Trophoblast cell (in vitro differentiated cells and primary cell): ENCODE measurements at regions not wholly inside any gene's neighbourhood (a gene's known extent, or its start where the extent isn't known, plus 50 kb on each side); places are given as distances from the start of the nearest gene placed in this dataset.

ENCODE experiments used
- DNase-seq, 2 donors: peaks; one replicate each; pipeline ENCODE4 v3.0.0-alpha.2; 2016
- H2AFZ ChIP-seq: 2 replicates; pipeline ENCODE4 v1.6.1; 2013; ENCODE audit warnings: low read length, moderate library complexity, mild to moderate bottlenecking; ENCODE audit not compliant: insufficient read depth, poor library complexity
- H2AK5ac ChIP-seq: 2 replicates; pipeline ENCODE4 v1.6.1; 2013; ENCODE audit warnings: mild to moderate bottlenecking, low read length
- H2BK120ac ChIP-seq: 2 replicates; pipeline ENCODE4 v1.6.1; 2013; ENCODE audit warnings: low read length, mild to moderate bottlenecking, moderate library complexity; ENCODE audit not compliant: insufficient read depth, poor library complexity
- H2BK12ac ChIP-seq: 2 replicates; pipeline ENCODE4 v1.6.1; 2013; ENCODE audit warnings: mild to moderate bottlenecking, low read length, moderate library complexity
- H2BK5ac ChIP-seq: 2 replicates; pipeline ENCODE4 v1.6.1; 2013; ENCODE audit warnings: low read length, low read depth, moderate library complexity, mild to moderate bottlenecking; ENCODE audit not compliant: poor library complexity
- H3K14ac ChIP-seq: 2 replicates; pipeline ENCODE4 v1.6.1; 2013; ENCODE audit warnings: mild to moderate bottlenecking, low read length
- H3K18ac ChIP-seq: 2 replicates; pipeline ENCODE4 v1.6.1; 2013; ENCODE audit warnings: mild to moderate bottlenecking, low read length
- H3K23ac ChIP-seq: 2 replicates; pipeline ENCODE4 v1.6.1; 2013; ENCODE audit warnings: low read length
- H3K27ac ChIP-seq: 2 replicates; pipeline ENCODE4 v1.5.1; 2013; ENCODE audit warnings: low read depth, mild to moderate bottlenecking, inconsistent platforms, low read length, moderate library complexity
- H3K27me3 ChIP-seq: 2 replicates; pipeline ENCODE4 v1.6.1; 2013; ENCODE audit warnings: inconsistent platforms, mild to moderate bottlenecking, low read length, moderate library complexity; ENCODE audit not compliant: insufficient read depth
- H3K36me3 ChIP-seq, 2 experiments: 1 replicate in 1 of 2; 2 replicates in 1 of 2; pipeline ENCODE4 v1.6.1; 2013; ENCODE audit warnings: low read length in 2 of 2, mild to moderate bottlenecking in 2 of 2, moderate library complexity in 1 of 2; ENCODE audit not compliant: insufficient read depth in 2 of 2, control insufficient read depth in 1 of 2
- H3K4ac ChIP-seq: 2 replicates; pipeline ENCODE4 v1.6.1; 2013; ENCODE audit warnings: low read depth, mild to moderate bottlenecking, low read length, moderate library complexity
- H3K4me1 ChIP-seq, 2 experiments: 1 replicate in 1 of 2; 2 replicates in 1 of 2; pipeline ENCODE4 v1.6.1; 2013; ENCODE audit warnings: low read length in 2 of 2, mild to moderate bottlenecking in 2 of 2, moderate library complexity in 1 of 2; ENCODE audit not compliant: insufficient read depth in 2 of 2, control insufficient read depth in 1 of 2
- H3K4me2 ChIP-seq: 2 replicates; pipeline ENCODE4 v1.6.1; 2013; ENCODE audit warnings: inconsistent platforms, mild to moderate bottlenecking, low read length, moderate library complexity
- H3K4me3 ChIP-seq: 2 replicates; pipeline ENCODE4 v1.5.1; 2013; ENCODE audit warnings: mild to moderate bottlenecking, low read depth, low read length, inconsistent platforms
- H3K79me1 ChIP-seq: one replicate; pipeline ENCODE4 v1.6.1; 2013; ENCODE audit warnings: low read length
- H3K79me2 ChIP-seq: 2 replicates; pipeline ENCODE4 v1.6.1; 2013; ENCODE audit warnings: low read length, mild to moderate bottlenecking; ENCODE audit not compliant: control insufficient read depth, insufficient read depth, poor library complexity
- H3K9ac ChIP-seq: 2 replicates; pipeline ENCODE4 v1.6.1; 2013; ENCODE audit warnings: mild to moderate bottlenecking, low read length
- H3K9me3 ChIP-seq: 2 replicates; pipeline ENCODE4 v1.6.1; 2013; ENCODE audit warnings: low read depth, mild to moderate bottlenecking, control low read depth, inconsistent platforms, low read length; ENCODE audit not compliant: insufficient read depth
- H4K12ac ChIP-seq: 2 replicates; pipeline ENCODE4 v1.6.1; 2013; ENCODE audit warnings: low read depth, mild to moderate bottlenecking, low read length, moderate library complexity
- H4K8ac ChIP-seq: 2 replicates; pipeline ENCODE4 v1.6.1; 2013; ENCODE audit warnings: low read depth, mild to moderate bottlenecking, low read length, moderate library complexity
- H4K91ac ChIP-seq: one replicate; pipeline ENCODE4 v1.6.1; 2013; ENCODE audit warnings: low read depth, mild to moderate bottlenecking, low read length, moderate library complexity
- WGBS: extraction: QIAGEN DNeasy Blood & Tissue Kit; methylation state at CpG from one replicate; pipeline ENCODE4 v1.1.7; 2013; ENCODE audit warnings: missing lambda C conversion rate; ENCODE audit not compliant: insufficient read length, insufficient coverage; ENCODE audit errors: extremely low coverage; 5-methylcytosine and 5-hydroxymethylcytosine counted together

DNA sequence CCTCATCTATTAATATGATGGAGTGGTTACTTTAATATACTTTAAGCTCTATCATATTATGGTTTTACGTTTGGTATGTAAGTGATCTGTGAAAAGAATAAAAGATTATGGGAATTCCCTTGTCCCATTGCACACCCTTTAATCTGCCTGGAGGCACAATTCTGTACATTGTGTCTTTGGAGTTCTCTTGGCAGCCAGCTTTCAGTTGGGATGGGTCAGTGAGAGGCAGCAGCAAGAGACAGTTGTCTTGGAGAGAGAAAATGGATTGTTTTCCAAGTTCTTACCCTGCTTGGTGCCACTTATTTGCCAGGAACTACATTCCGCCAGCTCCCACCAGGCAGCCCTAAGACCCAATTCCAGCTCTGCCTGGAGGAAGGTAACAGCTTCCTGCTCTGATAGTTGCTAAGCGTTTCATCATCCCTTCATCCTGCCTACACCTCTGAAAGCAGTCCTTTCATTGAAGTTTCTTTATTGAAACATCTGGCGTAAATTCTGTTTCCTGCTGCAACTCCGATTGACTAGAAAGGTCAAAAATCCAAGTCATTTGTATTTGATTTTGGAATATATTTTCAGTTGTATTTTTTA, 365.2 kb downstream of the AKAIN1 start:
- H3K9me3 ChIP-seq: no peaks in the 10 kb centered on the region
- H3K23ac ChIP-seq: no peak overlapping the region
- no peak overlapping the region for H3K9ac ChIP-seq
- no peak overlapping the region for H2BK5ac ChIP-seq
- no peak overlapping the region for H4K8ac ChIP-seq
- H4K12ac ChIP-seq: no peak overlapping the region
- H3K4ac ChIP-seq: no peak overlapping the region
- no peak overlapping the region for H3K14ac ChIP-seq
- H2BK120ac ChIP-seq: no peak overlapping the region
- no peak overlapping the region for H2AK5ac ChIP-seq
- DNase-seq: no peak
- H2BK12ac ChIP-seq: no peak overlapping the region
- no peaks in the 10 kb centered on the region for H3K79me1 ChIP-seq
- H3K27ac ChIP-seq: no peak overlapping the region
- H3K79me2 ChIP-seq: no peaks in the 10 kb centered on the region
- H4K91ac ChIP-seq: no peak overlapping the region
- no CpG with 5 or more reads among the region's 5 CpGs for WGBS
- H3K4me1 ChIP-seq: no peaks in the 10 kb centered on the region
- no peak overlapping the region for H3K4me2 ChIP-seq
- H3K4me3 ChIP-seq: no peak overlapping the region
- no peaks in the 10 kb centered on the region for H3K36me3 ChIP-seq
- no peak overlapping the region for H3K18ac ChIP-seq
- no peak overlapping the region for H2AFZ ChIP-seq
- H3K27me3 ChIP-seq: no peaks in the 10 kb centered on the region

GRCh38 chr18:4831127-4831526, 365.9 kb downstream of the AKAIN1 start:
- WGBS: no CpG with 5 or more reads among the region's 2 CpGs
- H3K9ac ChIP-seq: no peak overlapping the region

GRCh38 chr18:4823091-4823490, 368.0 kb upstream of the DLGAP1 start:
- DNase-seq: no peak
- H2AK5ac ChIP-seq: no peak overlapping the region
- H2BK120ac ChIP-seq: no peak overlapping the region
- no peak overlapping the region for H4K8ac ChIP-seq
- no peaks in the 10 kb centered on the region for H3K4me1 ChIP-seq
- no peak overlapping the region for H2BK12ac ChIP-seq
- H3K27me3 ChIP-seq: no peaks in the 10 kb centered on the region
- H3K4ac ChIP-seq: no peak overlapping the region
- H2AFZ ChIP-seq: no peak overlapping the region
- H3K9ac ChIP-seq: no peak overlapping the region
- H3K9me3 ChIP-seq: no peaks in the 10 kb centered on the region
- no peak overlapping the region for H3K4me3 ChIP-seq
- no peak overlapping the region for H3K4me2 ChIP-seq
- no peak overlapping the region for H3K18ac ChIP-seq
- H4K91ac ChIP-seq: no peak overlapping the region
- no peaks in the 10 kb centered on the region for H3K79me1 ChIP-seq
- H3K79me2 ChIP-seq: no peaks in the 10 kb centered on the region
- H4K12ac ChIP-seq: no peak overlapping the region
- H3K36me3 ChIP-seq: no peaks in the 10 kb centered on the region
- no peak overlapping the region for H3K23ac ChIP-seq
- no peak overlapping the region for H3K14ac ChIP-seq
- no CpG with 5 or more reads among the region's 3 CpGs for WGBS
- no peak overlapping the region for H3K27ac ChIP-seq
- no peak overlapping the region for H2BK5ac ChIP-seq

More at GRCh38 chr18:4831127-4831526, 365.9 kb downstream of the AKAIN1 start:
- H4K8ac ChIP-seq: no peak overlapping the region
- no peak overlapping the region for H2BK120ac ChIP-seq
- H3K14ac ChIP-seq: no peak overlapping the region
- H2AFZ ChIP-seq: no peak overlapping the region
- H3K23ac ChIP-seq: no peak overlapping the region
- H3K79me2 ChIP-seq: no peaks in the 10 kb centered on the region
- H2BK5ac ChIP-seq: no peak overlapping the region
- no peak overlapping the region for H2BK12ac ChIP-seq
- no peak overlapping the region for H3K4me3 ChIP-seq
- H3K4me2 ChIP-seq: no peak overlapping the region
- H3K4ac ChIP-seq: no peak overlapping the region
- H3K9me3 ChIP-seq: no peaks in the 10 kb centered on the region
- no peak overlapping the region for H3K18ac ChIP-seq
- no peaks in the 10 kb centered on the region for H3K36me3 ChIP-seq
- no peak overlapping the region for H3K27ac ChIP-seq
- no peak for DNase-seq
- H3K27me3 ChIP-seq: no peaks in the 10 kb centered on the region
- no peaks in the 10 kb centered on the region for H3K79me1 ChIP-seq
- no peaks in the 10 kb centered on the region for H3K4me1 ChIP-seq
- no peak overlapping the region for H2AK5ac ChIP-seq
- no peak overlapping the region for H4K91ac ChIP-seq
- no peak overlapping the region for H4K12ac ChIP-seq

DNA sequence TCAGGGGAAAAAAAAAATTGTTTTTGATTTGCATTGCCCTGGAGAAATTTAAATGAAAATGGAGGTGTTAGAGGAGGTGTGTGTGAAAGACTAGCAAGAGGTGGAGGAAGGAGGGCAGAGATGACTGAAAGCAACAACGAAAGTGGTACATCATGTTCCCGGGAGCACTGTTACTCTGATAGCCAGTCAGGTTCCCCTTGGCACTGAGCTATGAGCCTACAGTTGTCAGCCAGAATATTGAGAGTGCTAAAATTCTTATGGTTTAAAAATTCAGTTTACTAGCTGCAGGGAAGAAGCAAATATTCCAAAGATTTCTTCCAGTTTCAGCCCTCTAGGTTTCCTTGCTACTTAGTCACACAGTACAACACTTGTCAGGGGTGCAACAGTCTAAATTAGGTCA, 366.7 kb upstream of the DLGAP1 start:
- Histone ChIP-seq H3K9ac (no peak overlapping the region), H2BK5ac (no peak overlapping the region), H3K4me1 (no peaks in the 10 kb centered on the region), H4K8ac (no peak overlapping the region), H3K14ac (no peak overlapping the region), H3K9me3 (no peaks in the 10 kb centered on the region), H2AFZ (no peak overlapping the region), H4K12ac (no peak overlapping the region), H3K36me3 (no peaks in the 10 kb centered on the region), H3K79me2 (no peaks in the 10 kb centered on the region), H3K4me2 (no peak overlapping the region), H3K23ac (no peak overlapping the region), H3K79me1 (no peaks in the 10 kb centered on the region), H3K18ac (no peak overlapping the region), H3K27ac (no peak overlapping the region), H3K4me3 (no peak overlapping the region), H3K27me3 (no peaks in the 10 kb centered on the region), H4K91ac (no peak overlapping the region), H2AK5ac (no peak overlapping the region), H3K4ac (no peak overlapping the region), H2BK120ac (no peak overlapping the region), H2BK12ac (no peak overlapping the region)
- WGBS: no CpG with 5 or more reads among the region's 2 CpGs
- DNase-seq: no peak
